CD4-positive, alpha-beta T cell (primary cell): ENCODE measurements at regions not wholly inside any gene's neighbourhood (a gene's known extent, or its start where the extent isn't known, plus 50 kb on each side); places are given as distances from the start of the nearest gene placed in this dataset.
A peak's percentile ranks its signal among the peaks of the same experiment; 100 is the strongest.

ENCODE experiments used
- ATAC-seq: fragments of 200-7000 bp; cut with Tn5 transposase; one replicate; pipeline ENCODE4 v1.10.0; 2022; ENCODE audit warnings: mild to moderate bottlenecking; ENCODE audit not compliant: poor library complexity
- CTCF ChIA-PET: fragments of 350-600 bp; sonication (Branson Sonifier 250); formaldehyde crosslinking; loops from one replicate; lab custom pipeline; 2021; ENCODE audit warnings: antibody characterized with exemption, inconsistent platforms; lab: Charles Lee
- POLR2A ChIA-PET: fragments of 350-600 bp; sonication (Branson Sonifier 250); formaldehyde crosslinking; loops from one replicate; lab custom pipeline; 2021; ENCODE audit warnings: antibody characterized with exemption, inconsistent platforms; lab: Charles Lee
- DNase-seq, 14 experiments: peaks; one replicate each; pipeline ENCODE4 v3.0.0-alpha.2; 2013 to 2020; ENCODE audit warnings: mixed read lengths in 2 of 14
- H3K27ac ChIP-seq, 2 donors: one replicate each; pipeline versions ENCODE4 v1.5.1 to v1.7.0; 2013; ENCODE audit warnings: low read length in 2 of 2, low read depth in 1 of 2, mild to moderate bottlenecking in 1 of 2
- H3K27me3 ChIP-seq, 2 experiments: 1 replicate in 1 of 2; 2 replicates in 1 of 2; pipeline versions ENCODE4 v1.6.1 to v1.7.0; 2013; ENCODE audit warnings: low read length in 2 of 2, control low read depth in 1 of 2, mild to moderate bottlenecking in 1 of 2, moderate library complexity in 1 of 2; ENCODE audit not compliant: insufficient read depth in 2 of 2, control insufficient read depth in 1 of 2
- H3K36me3 ChIP-seq: one replicate; pipeline ENCODE4 v1.6.1; 2013; ENCODE audit warnings: low read length, control low read depth; ENCODE audit not compliant: insufficient read depth
- H3K4me1 ChIP-seq: one replicate; pipeline ENCODE4 v1.6.1; 2013; ENCODE audit warnings: low read length, control low read depth; ENCODE audit not compliant: insufficient read depth
- H3K4me3 ChIP-seq: one replicate; pipeline ENCODE4 v1.5.1; 2013; ENCODE audit warnings: mild to moderate bottlenecking, low read length, moderate library complexity
- H3K9me3 ChIP-seq, 2 experiments: 1 replicate in 1 of 2; 2 replicates in 1 of 2; pipeline versions ENCODE4 v1.6.1 to v1.7.0; 2013; ENCODE audit warnings: low read length in 2 of 2, mild to moderate bottlenecking in 2 of 2, control low read depth in 1 of 2, moderate library complexity in 1 of 2; ENCODE audit not compliant: control insufficient read depth in 1 of 2, insufficient read depth in 1 of 2
- H3K27ac Mint-ChIP-seq: one replicate; pipeline ENCODE4 v1.8.0; 2020; ENCODE audit warnings: mixed read lengths
- H3K27me3 Mint-ChIP-seq: one replicate; pipeline ENCODE4 v1.8.0; 2021; ENCODE audit warnings: mixed read lengths
- H3K36me3 Mint-ChIP-seq: one replicate; pipeline ENCODE4 v1.8.0; 2021; ENCODE audit warnings: low read depth, mixed read lengths
- H3K4me1 Mint-ChIP-seq: one replicate; pipeline ENCODE4 v1.8.0; 2021; ENCODE audit warnings: low read depth, mixed read lengths
- H3K4me3 Mint-ChIP-seq: one replicate; pipeline ENCODE4 v1.8.0; 2020; ENCODE audit warnings: mild to moderate bottlenecking, mixed read lengths
- H3K9me3 Mint-ChIP-seq: one replicate; pipeline ENCODE4 v1.8.0; 2020; ENCODE audit warnings: mixed read lengths
- intact Hi-C, 2 experiments: fragments of 100-400 bp; cut with DNase I in 1 of 2; cut with micrococcal nuclease in 1 of 2; formaldehyde crosslinking; loops; one replicate each; pipeline versions ENCODE4 v1.15.1 to v1.9.0; 2023 to 2025; cut with DNase I, micrococcal nuclease
- TF ChIP-seq, protein P1 (sequence below): fragments of 200-600 bp; IDR thresholded peaks from one replicate; pipeline ENCODE4 v1.8.0; 2022; ENCODE audit warnings: antibody characterized with exemption, mild to moderate bottlenecking

DNA sequence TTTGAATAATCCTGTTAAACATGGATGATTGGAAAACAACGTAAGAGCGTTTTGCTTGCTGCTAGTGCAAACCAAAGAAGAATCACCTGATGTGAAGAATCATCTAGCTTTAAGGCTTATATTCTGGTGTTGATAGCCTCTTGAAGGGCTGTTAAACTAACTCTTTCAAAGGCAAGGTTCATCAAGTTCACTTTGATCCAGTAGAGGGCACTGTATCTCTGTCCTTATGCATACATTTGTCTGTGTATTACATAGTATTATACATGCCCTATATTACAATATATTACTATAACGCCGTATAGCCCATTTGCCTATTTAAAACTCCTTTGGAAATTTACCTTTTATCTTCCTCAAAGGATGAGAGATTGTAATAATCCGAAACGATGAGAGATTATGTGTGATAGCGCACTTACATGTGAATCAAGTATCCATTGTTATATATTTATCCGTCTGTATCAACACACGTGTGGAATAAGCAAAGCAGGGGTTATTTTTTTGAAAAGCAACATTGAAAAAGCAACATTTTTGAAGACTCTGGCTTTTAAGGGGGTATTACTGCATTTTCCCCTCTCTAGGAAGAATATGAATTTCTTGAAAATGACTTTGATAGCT lies 50.8 kb upstream of the NRN1 start:
- H3K9me3 ChIP-seq = no peaks in the 10 kb centered on the region
- ATAC-seq = no peak
- Mint-ChIP-seq H3K27me3 (peaks cover 69% of the 10 kb centered on the region), H3K27ac (no peak overlapping the region), H3K4me1 (no peaks in the 10 kb centered on the region), H3K9me3 (no peaks in the 10 kb centered on the region), H3K4me3 (no peak overlapping the region), H3K36me3 (no peaks in the 10 kb centered on the region)
- TF ChIP-seq, protein P1, sequence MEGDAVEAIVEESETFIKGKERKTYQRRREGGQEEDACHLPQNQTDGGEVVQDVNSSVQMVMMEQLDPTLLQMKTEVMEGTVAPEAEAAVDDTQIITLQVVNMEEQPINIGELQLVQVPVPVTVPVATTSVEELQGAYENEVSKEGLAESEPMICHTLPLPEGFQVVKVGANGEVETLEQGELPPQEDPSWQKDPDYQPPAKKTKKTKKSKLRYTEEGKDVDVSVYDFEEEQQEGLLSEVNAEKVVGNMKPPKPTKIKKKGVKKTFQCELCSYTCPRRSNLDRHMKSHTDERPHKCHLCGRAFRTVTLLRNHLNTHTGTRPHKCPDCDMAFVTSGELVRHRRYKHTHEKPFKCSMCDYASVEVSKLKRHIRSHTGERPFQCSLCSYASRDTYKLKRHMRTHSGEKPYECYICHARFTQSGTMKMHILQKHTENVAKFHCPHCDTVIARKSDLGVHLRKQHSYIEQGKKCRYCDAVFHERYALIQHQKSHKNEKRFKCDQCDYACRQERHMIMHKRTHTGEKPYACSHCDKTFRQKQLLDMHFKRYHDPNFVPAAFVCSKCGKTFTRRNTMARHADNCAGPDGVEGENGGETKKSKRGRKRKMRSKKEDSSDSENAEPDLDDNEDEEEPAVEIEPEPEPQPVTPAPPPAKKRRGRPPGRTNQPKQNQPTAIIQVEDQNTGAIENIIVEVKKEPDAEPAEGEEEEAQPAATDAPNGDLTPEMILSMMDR = peak; percentile 60
- no peaks in the 10 kb centered on the region for H3K36me3 ChIP-seq
- peak in 3 of 14 experiments; percentile 31 to 54 (median 41) for DNase-seq
- no peak overlapping the region for H3K4me3 ChIP-seq
- ChIA-PET CTCF (no interaction called here), POLR2A (interaction anchor here (0.6 kb wide), 1 partner anchor 90 kb away, joined by 3 read pairs; no protein-coding TSS in a partner anchor)
- H3K27ac ChIP-seq = no peak overlapping the region
- intact Hi-C loops = loop anchor here (2.0 kb wide), 2 partner anchors 489 to 587 kb away; no protein-coding TSS in a partner anchor
- peaks cover 5 to 34% of the 10 kb centered on the region in 2 experiments for H3K27me3 ChIP-seq
- H3K4me1 ChIP-seq = no peaks in the 10 kb centered on the region
